ENCODE measurements at regions not wholly inside any gene's neighbourhood (a gene's known extent, or its start where the extent isn't known, plus 50 kb on each side); places are given as distances from the start of the nearest gene placed in this dataset.

DNA sequence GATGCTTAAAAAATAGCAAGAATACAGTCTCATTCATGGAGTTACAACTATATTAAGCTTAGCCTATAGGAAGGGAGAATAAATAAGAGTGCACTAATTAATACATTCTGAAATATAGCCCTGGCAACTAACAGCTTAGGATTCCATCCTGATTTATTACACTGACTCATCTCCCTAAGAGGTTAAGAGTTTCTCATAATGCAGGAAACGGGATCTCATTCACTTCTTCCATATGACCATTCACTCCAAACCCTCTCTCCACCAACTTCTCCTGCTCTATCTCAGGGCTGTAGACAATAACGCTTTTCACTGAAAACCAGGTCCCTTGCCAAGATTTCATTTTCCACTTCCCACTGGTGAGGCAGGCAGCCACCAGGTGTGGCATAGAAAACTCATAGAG is 168.5 kb upstream of the PLD5 start:
- no peaks in the 10 kb centered on the region for H3K36me3 Mint-ChIP-seq (ENCODE audit: low read depth)
- H3K27ac Mint-ChIP-seq (ENCODE audit: unreplicated experiment): no peak overlapping the region
- TF ChIP-seq, protein P1, sequence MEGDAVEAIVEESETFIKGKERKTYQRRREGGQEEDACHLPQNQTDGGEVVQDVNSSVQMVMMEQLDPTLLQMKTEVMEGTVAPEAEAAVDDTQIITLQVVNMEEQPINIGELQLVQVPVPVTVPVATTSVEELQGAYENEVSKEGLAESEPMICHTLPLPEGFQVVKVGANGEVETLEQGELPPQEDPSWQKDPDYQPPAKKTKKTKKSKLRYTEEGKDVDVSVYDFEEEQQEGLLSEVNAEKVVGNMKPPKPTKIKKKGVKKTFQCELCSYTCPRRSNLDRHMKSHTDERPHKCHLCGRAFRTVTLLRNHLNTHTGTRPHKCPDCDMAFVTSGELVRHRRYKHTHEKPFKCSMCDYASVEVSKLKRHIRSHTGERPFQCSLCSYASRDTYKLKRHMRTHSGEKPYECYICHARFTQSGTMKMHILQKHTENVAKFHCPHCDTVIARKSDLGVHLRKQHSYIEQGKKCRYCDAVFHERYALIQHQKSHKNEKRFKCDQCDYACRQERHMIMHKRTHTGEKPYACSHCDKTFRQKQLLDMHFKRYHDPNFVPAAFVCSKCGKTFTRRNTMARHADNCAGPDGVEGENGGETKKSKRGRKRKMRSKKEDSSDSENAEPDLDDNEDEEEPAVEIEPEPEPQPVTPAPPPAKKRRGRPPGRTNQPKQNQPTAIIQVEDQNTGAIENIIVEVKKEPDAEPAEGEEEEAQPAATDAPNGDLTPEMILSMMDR (IDR thresholded peaks at IDR 0.05): no peak
- DNase-seq (ENCODE audit: low spot score): no peak
- H3K4me1 Mint-ChIP-seq (ENCODE audit: low read depth): no peaks in the 10 kb centered on the region
- peaks cover 3% of the 10 kb centered on the region for H3K9me3 Mint-ChIP-seq (ENCODE audit: low read depth)
- H3K4me3 Mint-ChIP-seq (ENCODE audit: unreplicated experiment): no peak overlapping the region
- H3K27me3 Mint-ChIP-seq (ENCODE audit: low read depth): no peaks in the 10 kb centered on the region

DNA sequence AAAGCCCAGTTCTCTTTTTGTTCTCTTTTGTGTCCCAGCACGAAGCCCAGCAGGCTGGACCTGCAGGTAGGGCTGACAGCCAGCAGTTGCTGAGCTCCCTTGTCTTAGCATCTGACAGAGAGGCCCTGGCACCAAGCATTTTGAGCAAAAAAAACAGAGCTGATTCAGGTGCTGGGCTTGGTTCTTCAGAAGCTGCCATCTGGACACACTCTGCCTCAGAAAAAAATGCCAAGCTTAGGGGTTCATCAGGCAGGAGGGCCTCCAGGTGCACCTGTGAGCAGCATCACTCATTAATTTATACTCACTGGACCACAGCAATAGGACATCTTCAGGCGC is 167.1 kb upstream of the PLD5 start:
- no peak for DNase-seq (ENCODE audit: low spot score)
- Mint-ChIP-seq H3K36me3 (ENCODE audit: low read depth) (no peaks in the 10 kb centered on the region), H3K27ac (ENCODE audit: unreplicated experiment) (no peak overlapping the region), H3K4me3 (ENCODE audit: unreplicated experiment) (no peak overlapping the region), H3K4me1 (ENCODE audit: low read depth) (no peaks in the 10 kb centered on the region), H3K9me3 (ENCODE audit: low read depth) (peaks cover 3% of the 10 kb centered on the region), H3K27me3 (ENCODE audit: low read depth) (no peaks in the 10 kb centered on the region)
- TF ChIP-seq, protein P1 (IDR thresholded peaks at IDR 0.05): no peak

DNA sequence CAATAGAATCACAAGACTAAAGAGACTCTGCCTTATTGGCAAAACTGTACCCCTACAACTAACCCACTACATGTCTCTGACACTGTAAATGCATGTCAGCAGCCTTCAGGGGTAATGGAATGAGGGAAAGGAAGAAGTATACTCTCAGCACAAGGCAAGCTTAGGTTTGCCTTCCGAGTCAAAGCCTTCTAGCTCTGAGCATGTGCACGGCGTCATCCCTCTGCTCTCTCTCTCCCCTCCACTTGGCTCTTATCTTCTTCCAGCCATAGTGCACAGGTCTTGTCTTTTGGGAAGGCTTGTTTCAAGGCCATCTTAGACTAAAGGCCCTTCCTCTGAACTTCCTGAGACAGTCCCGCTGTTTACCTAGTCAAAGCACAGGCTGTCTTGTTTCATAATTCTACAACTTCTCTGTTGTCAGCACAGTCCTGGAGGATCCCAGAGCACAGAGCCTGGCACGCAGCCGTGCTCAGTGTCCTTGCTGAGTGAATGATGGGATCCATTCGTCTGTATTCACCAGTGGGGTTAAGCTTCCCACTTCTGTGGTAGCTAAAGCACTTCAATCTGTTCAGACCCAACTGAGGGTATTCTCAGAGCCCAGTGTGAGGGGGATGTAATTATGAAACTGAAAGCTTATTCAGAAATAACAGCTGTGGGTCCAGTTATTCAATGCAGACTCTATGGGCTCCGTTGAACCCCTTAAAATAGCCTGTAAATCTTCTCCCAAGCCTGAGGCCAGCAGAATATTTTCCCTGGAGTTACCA is 166.5 kb upstream of the PLD5 start:
- no peak overlapping the region for H3K4me3 Mint-ChIP-seq (ENCODE audit: unreplicated experiment)
- no peaks in the 10 kb centered on the region for H3K4me1 Mint-ChIP-seq (ENCODE audit: low read depth)
- no peaks in the 10 kb centered on the region for H3K36me3 Mint-ChIP-seq (ENCODE audit: low read depth)
- peaks cover 3% of the 10 kb centered on the region for H3K9me3 Mint-ChIP-seq (ENCODE audit: low read depth)
- H3K27me3 Mint-ChIP-seq (ENCODE audit: low read depth): no peaks in the 10 kb centered on the region
- DNase-seq (ENCODE audit: low spot score): no peak
- H3K27ac Mint-ChIP-seq (ENCODE audit: unreplicated experiment): no peak overlapping the region
- TF ChIP-seq, protein P1 (IDR thresholded peaks at IDR 0.05): no peak

DNA sequence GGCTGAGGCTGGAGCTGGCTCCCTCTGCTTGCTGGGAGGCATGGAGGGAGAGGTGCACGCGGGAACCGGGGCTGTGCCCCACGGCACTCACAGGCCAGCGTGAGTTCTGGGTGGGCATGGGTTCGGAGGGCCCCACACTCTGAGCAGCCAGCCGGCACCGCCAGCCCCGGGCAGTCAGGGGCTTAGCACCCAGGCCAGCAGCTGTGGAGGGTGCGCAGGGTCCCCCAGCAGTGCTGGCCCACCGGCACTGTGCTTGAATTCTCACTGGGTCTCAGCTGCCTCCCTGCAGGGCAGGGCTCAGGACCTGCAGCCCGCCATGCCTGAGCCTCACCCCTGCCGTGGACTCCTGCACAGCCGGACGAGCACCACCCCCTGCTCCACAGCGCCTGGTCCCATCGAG is 164.9 kb upstream of the PLD5 start:
- TF ChIP-seq, protein P1 (IDR thresholded peaks at IDR 0.05): no peak
- Mint-ChIP-seq H3K4me3 (ENCODE audit: unreplicated experiment) (no peak overlapping the region), H3K27ac (ENCODE audit: unreplicated experiment) (no peak overlapping the region), H3K9me3 (ENCODE audit: low read depth) (peaks cover 3% of the 10 kb centered on the region), H3K36me3 (ENCODE audit: low read depth) (no peaks in the 10 kb centered on the region), H3K4me1 (ENCODE audit: low read depth) (no peaks in the 10 kb centered on the region), H3K27me3 (ENCODE audit: low read depth) (no peaks in the 10 kb centered on the region)
- no peak for DNase-seq (ENCODE audit: low spot score)

DNA sequence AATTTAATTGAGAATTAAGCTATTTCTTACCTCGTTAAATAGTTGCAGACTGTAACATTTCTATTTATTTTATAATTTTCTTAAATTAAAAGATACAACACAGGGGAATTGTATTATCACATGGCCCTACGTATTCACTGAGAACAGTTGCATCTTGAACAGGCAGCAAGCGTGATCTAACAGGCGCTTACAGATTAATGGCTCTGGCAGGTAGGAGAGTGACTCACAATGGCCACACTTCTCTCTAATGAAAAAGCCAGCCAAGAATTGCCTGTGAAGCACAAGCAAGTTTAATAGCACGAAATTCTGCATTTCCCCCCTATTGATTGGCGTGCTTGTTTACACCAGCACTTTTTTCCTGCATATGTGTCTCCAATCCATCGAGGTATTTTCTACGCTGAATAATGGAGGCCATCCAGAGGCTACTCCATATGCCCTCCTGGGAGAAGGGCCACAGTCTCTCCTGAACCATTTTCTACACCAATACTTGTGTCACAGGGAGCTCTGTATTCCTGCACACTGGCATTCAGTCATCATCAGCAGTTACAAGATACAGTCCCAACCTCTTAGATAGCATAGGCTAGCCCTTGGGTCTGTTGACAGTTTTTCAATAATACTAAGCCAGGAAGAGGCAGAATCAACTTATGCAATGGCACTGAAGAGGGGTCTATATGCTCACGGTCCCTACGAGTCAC is 150.6 kb upstream of the PLD5 start:
- Mint-ChIP-seq H3K4me3 (ENCODE audit: unreplicated experiment) (no peak overlapping the region), H3K4me1 (ENCODE audit: low read depth) (no peaks in the 10 kb centered on the region), H3K36me3 (ENCODE audit: low read depth) (no peaks in the 10 kb centered on the region), H3K27ac (ENCODE audit: unreplicated experiment) (no peak overlapping the region), H3K9me3 (ENCODE audit: low read depth) (peaks cover 7% of the 10 kb centered on the region), H3K27me3 (ENCODE audit: low read depth) (no peaks in the 10 kb centered on the region)
- no peak for DNase-seq (ENCODE audit: low spot score)
- TF ChIP-seq, protein P1 (IDR thresholded peaks at IDR 0.05): no peak

Data from chondrocyte (in vitro differentiated cells).